Ovary (tissue), 3 donors: ENCODE measurements at regions not wholly inside any gene's neighbourhood (a gene's known extent, or its start where the extent isn't known, plus 50 kb on each side); places are given as distances from the start of the nearest gene placed in this dataset.

ENCODE experiments used
- CTCF ChIP-seq, 3 donors: fragments of 450-650 bp in 2 of 3; fragments of 200-600 bp in 1 of 3; IDR thresholded peaks; one replicate each; pipeline versions ENCODE4 v1.5.1 to v1.8.0; 2016 to 2022; ENCODE audit warnings: antibody characterized with exemption in 3 of 3, mild to moderate bottlenecking in 1 of 3
- POLR2A ChIP-seq: fragments of 450-650 bp; IDR thresholded peaks from one replicate; pipeline ENCODE4 v1.6.1; 2017; ENCODE audit warnings: antibody characterized with exemption, mild to moderate bottlenecking, moderate library complexity
- donor health status: DM: no; HTN: no; CAD: no.

- TF ChIP-seq CTCF (IDR thresholded peaks at IDR 0.05) (no peak), POLR2A (no peak)
Measured at GRCh38 chr2:217371781-217372213, 511.9 kb upstream of the TNP1 start.
